Stomach (tissue), 8 donors: ENCODE measurements at regions not wholly inside any gene's neighbourhood (a gene's known extent, or its start where the extent isn't known, plus 50 kb on each side); places are given as distances from the start of the nearest gene placed in this dataset.

Source experiments
- DNase-seq, 2 donors: peaks; one replicate each; pipeline versions ENCODE4 v3.0.0 to v3.0.0-alpha.2; 2013 to 2019
- H3K27ac ChIP-seq, 5 donors: fragments of 200-600 bp in 4 of 5; sonication (generic) in 4 of 5; one replicate each; pipeline ENCODE4 v1.5.1; 2013 to 2019; ENCODE audit warnings: mild to moderate bottlenecking in 1 of 5, moderate library complexity in 1 of 5
- H3K27me3 ChIP-seq, 3 donors: fragments of 200-600 bp; sonication (generic); one replicate each; pipeline ENCODE4 v1.5.1; 2017 to 2019; ENCODE audit warnings: mixed run types in 1 of 3
- H3K36me3 ChIP-seq, 4 donors: fragments of 200-600 bp; sonication (generic); 1 replicate in 3 of 4; 2 replicates in 1 of 4; pipeline ENCODE4 v1.5.1; 2016 to 2019
- H3K4me1 ChIP-seq, 4 donors: fragments of 200-600 bp; sonication (generic); one replicate each; pipeline ENCODE4 v1.5.1; 2016 to 2019
- H3K4me3 ChIP-seq, 4 donors: fragments of 200-600 bp; sonication (generic) in 3 of 4; one replicate each; pipeline ENCODE4 v1.5.1; 2016 to 2019; ENCODE audit warnings: mild to moderate bottlenecking in 1 of 4
- H3K9me3 ChIP-seq, 4 donors: fragments of 200-600 bp; sonication (generic); one replicate each; pipeline ENCODE4 v1.5.1; 2016 to 2019
- EP300 ChIP-seq: sonication (generic); formaldehyde crosslinking; IDR thresholded peaks from one replicate; pipeline ENCODE4 v1.6.1; 2017; ENCODE audit warnings: antibody characterized with exemption
- POLR2A ChIP-seq, 4 donors: fragments of 450-650 bp; IDR thresholded peaks; one replicate each; pipeline ENCODE4 v1.6.1; 2016; ENCODE audit warnings: antibody characterized with exemption in 4 of 4, control low read depth in 2 of 4, mild to moderate bottlenecking in 1 of 4, moderate library complexity in 1 of 4
- POLR2AphosphoS5 ChIP-seq, 3 donors: sonication (generic); formaldehyde crosslinking; IDR thresholded peaks; one replicate each; pipeline ENCODE4 v1.6.1; 2016; ENCODE audit warnings: antibody characterized with exemption in 3 of 3
- WGBS, 5 donors: extraction: QIAGEN DNeasy Blood & Tissue Kit in 3 of 5; methylation state at CpG; one replicate each; pipeline versions ENCODE4 v1.1.5 to v1.1.7; 2013 to 2018; 5-methylcytosine and 5-hydroxymethylcytosine counted together
- intact Hi-C: fragments of 100-400 bp; cut with DNase I; formaldehyde crosslinking; loops from one replicate; pipeline ENCODE4 v1.15.1; 2023; ENCODE audit warnings: low total_unique reads
- TF ChIP-seq, protein P1 (sequence below), 7 experiments: fragments of 450-650 bp in 4 of 7; fragments of 200-600 bp in 3 of 7; sonication (generic) in 3 of 7; IDR thresholded peaks; one replicate each; pipeline ENCODE4 v1.5.1; 2016 to 2019; ENCODE audit warnings: antibody characterized with exemption in 7 of 7, control low read depth in 2 of 7, mild to moderate bottlenecking in 1 of 7
- donor health status: healthy with polysubstance abuse.
- donor health status: Bipolar disorder and iron deficiency.
- donor health status: healthy.

DNA sequence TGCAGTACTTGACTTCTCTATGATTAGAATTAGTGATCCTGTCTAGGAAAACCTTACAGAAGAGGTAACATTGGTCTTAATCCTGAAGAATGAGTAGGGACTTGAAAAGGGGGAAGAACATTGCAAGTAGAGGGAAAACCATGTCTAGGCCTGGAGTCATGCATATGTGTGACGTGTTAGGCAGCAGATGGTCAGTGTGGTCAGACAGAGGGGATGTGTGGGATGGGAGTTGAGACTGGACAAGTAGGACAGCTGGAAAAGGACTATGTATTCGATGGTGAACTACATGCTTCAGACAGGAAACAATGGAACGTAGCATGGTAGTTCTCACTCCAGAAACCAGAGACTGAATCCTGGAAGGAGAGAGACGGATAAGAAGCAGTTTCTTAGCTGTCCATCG is 235.6 kb upstream of the LRTM1 start:
- Histone ChIP-seq H3K36me3 (no peaks in the 10 kb centered on the region), H3K9me3 (no peaks in the 10 kb centered on the region), H3K27ac (no peak overlapping the region), H3K4me1 (peaks cover 0 to 7% (median 0%) of the 10 kb centered on the region in 4 donors), H3K27me3 (no peaks in the 10 kb centered on the region), H3K4me3 (no peak overlapping the region)
- TF ChIP-seq, protein P1, sequence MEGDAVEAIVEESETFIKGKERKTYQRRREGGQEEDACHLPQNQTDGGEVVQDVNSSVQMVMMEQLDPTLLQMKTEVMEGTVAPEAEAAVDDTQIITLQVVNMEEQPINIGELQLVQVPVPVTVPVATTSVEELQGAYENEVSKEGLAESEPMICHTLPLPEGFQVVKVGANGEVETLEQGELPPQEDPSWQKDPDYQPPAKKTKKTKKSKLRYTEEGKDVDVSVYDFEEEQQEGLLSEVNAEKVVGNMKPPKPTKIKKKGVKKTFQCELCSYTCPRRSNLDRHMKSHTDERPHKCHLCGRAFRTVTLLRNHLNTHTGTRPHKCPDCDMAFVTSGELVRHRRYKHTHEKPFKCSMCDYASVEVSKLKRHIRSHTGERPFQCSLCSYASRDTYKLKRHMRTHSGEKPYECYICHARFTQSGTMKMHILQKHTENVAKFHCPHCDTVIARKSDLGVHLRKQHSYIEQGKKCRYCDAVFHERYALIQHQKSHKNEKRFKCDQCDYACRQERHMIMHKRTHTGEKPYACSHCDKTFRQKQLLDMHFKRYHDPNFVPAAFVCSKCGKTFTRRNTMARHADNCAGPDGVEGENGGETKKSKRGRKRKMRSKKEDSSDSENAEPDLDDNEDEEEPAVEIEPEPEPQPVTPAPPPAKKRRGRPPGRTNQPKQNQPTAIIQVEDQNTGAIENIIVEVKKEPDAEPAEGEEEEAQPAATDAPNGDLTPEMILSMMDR (IDR thresholded peaks at IDR 0.05) = no peak
- no peak for TF ChIP-seq POLR2A (IDR thresholded peaks at IDR 0.05)
- no peak for TF ChIP-seq EP300
- TF ChIP-seq POLR2AphosphoS5 (IDR thresholded peaks at IDR 0.05) = no peak
- intact Hi-C loops = no loop called here
- 77 to 95% (median 88%) methylated on average over 5 of the region's 5 CpGs for WGBS, 5 donors
- DNase-seq = no peak

- no peak for DNase-seq
- no peak overlapping the region for H3K4me3 ChIP-seq
- H3K4me1 ChIP-seq = peaks cover 0 to 6% (median 0%) of the 10 kb centered on the region in 4 donors
- intact Hi-C loops = no loop called here
- no peaks in the 10 kb centered on the region for H3K27me3 ChIP-seq
- peak overlapping the region in 1 of 5 donors; percentile 33 for H3K27ac ChIP-seq
- 42 to 59% (median 56%) methylated on average over 3 of the region's 3 CpGs for WGBS, 5 donors
- no peaks in the 10 kb centered on the region for H3K36me3 ChIP-seq
- H3K9me3 ChIP-seq = no peaks in the 10 kb centered on the region
- TF ChIP-seq POLR2A (IDR thresholded peaks at IDR 0.05) (no peak), EP300 (no peak), POLR2AphosphoS5 (IDR thresholded peaks at IDR 0.05) (no peak)
- TF ChIP-seq, protein P1 (IDR thresholded peaks at IDR 0.05) = no peak
These were observed 234.4 kb upstream of the LRTM1 start for GRCh38 chr3:55162031-55162795.

- intact Hi-C loops = no loop called here
- H3K27me3 ChIP-seq = no peaks in the 10 kb centered on the region
- no peaks in the 10 kb centered on the region for H3K9me3 ChIP-seq
- WGBS, 5 donors = 77 to 96% (median 89%) methylated on average over 3 of the region's 3 CpGs
- H3K4me1 ChIP-seq = no peaks in the 10 kb centered on the region
- TF ChIP-seq EP300 = no peak
- no peak for DNase-seq
- H3K27ac ChIP-seq = peak overlapping the region in 2 of 5 donors; percentile 33 to 46
- no peaks in the 10 kb centered on the region for H3K36me3 ChIP-seq
- no peak overlapping the region for H3K4me3 ChIP-seq
These were observed 233.4 kb upstream of the LRTM1 start for GRCh38 chr3:55161231-55161630.

DNA sequence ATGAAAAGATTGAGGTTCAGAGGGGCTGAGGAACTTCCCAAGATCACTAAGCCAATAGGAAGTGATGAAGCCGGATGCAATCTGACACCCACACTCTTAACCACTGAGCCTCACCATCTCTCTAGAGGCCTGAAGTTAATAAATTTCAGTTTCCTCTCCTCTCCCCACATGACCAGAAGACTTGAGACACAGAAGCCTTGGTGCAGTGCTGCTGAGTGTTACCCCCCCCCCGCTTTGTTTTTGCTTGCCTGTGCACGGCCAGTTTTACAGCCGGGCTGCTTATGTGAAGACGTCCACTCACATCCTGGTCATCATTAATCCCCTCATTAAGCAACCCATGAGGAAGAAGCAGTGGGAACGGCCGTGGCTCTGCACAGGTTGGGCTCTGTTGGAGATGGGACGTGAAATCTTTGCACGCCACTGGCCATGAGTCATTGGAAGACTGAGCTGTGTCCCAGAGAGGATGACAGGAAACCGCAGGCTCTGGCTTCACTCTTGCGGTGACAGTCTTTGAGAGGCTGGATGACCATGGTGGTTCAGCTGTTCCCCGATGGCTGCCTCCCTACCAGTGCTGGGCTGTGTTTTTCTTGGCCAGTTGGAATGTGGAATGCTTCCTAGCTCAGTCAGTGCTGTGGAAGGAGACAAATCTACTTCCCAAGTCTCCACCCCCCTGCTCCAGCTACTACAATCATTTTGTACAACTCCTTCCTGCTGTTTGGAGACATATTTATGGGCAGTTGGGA is 232.6 kb upstream of the LRTM1 start:
- Histone ChIP-seq H3K36me3 (no peaks in the 10 kb centered on the region), H3K27ac (peak overlapping the region in 1 of 5 donors; percentile 46), H3K4me3 (no peak overlapping the region), H3K9me3 (no peaks in the 10 kb centered on the region), H3K27me3 (no peaks in the 10 kb centered on the region), H3K4me1 (no peaks in the 10 kb centered on the region)
- 49 to 72% (median 62%) methylated on average over 10 to 12 of the region's 12 CpGs for WGBS, 5 donors
- peak; percentile 27 to 43 for DNase-seq
- intact Hi-C loops = no loop called here
- TF ChIP-seq, protein P1 (IDR thresholded peaks at IDR 0.05) = no peak

- H3K27ac ChIP-seq = no peak overlapping the region
These were observed 231.9 kb upstream of the LRTM1 start for GRCh38 chr3:55159711-55160110.

More at GRCh38 chr3:55159711-55160110, 231.9 kb upstream of the LRTM1 start:
- Histone ChIP-seq H3K27me3 (no peaks in the 10 kb centered on the region), H3K4me3 (no peak overlapping the region), H3K4me1 (no peaks in the 10 kb centered on the region), H3K9me3 (no peaks in the 10 kb centered on the region), H3K36me3 (no peaks in the 10 kb centered on the region)
- intact Hi-C loops = no loop called here
- DNase-seq = no peak
- TF ChIP-seq, protein P1 (IDR thresholded peaks at IDR 0.05) = no peak
- TF ChIP-seq EP300 (no peak), POLR2A (IDR thresholded peaks at IDR 0.05) (no peak), POLR2AphosphoS5 (IDR thresholded peaks at IDR 0.05) (no peak)
- WGBS, 5 donors = 77 to 87% (median 84%) methylated on average over 2 of the region's 2 CpGs
